PC-3 (cell line): ENCODE measurements at regions not wholly inside any gene's neighbourhood (a gene's known extent, or its start where the extent isn't known, plus 50 kb on each side); places are given as distances from the start of the nearest gene placed in this dataset.

ENCODE experiments used
- EZH2 ChIP-seq: fragments of 300-600 bp; sonication (generic); IDR thresholded peaks from one replicate; pipeline ENCODE4 v1.6.1; 2017; ENCODE audit warnings: antibody characterized with exemption, mild to moderate bottlenecking, low read length; ENCODE audit not compliant: unreplicated experiment
- TF ChIP-seq, protein P1 (sequence below): fragments of 300-600 bp; sonication (generic); conservative IDR thresholded peaks from 2 replicates; pipeline ENCODE4 v1.5.1; 2017; ENCODE audit warnings: antibody characterized with exemption, low read depth, mild to moderate bottlenecking, low read length

DNA sequence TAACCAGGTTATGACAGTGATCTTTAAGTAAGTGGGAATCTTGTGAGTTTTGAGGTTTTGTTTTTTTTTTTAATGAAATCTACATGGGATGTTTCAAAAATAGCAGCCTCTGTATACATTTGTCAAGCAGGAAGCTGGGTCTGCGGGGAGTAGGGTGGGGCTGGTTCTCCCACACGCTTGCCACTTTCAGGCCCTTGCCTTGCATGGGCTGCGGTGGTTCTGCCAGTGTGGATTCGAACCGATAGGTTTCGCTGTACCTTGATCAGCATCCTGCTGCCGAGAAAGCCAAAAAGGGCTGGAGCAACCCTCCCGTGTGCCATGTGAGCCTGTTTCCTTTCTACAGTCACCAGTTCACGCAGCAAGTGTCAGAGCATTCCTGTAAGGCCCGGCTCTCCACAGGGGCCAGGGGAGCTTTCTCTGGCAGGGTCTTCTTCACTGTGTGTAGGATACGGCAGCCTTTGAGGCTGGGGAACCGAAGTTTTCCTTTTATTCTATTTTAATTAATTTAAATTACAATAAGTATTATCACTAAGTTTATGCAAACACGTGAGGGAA, 79.2 kb upstream of the SAMD11 start:
- no peak for TF ChIP-seq EZH2
- TF ChIP-seq, protein P1, sequence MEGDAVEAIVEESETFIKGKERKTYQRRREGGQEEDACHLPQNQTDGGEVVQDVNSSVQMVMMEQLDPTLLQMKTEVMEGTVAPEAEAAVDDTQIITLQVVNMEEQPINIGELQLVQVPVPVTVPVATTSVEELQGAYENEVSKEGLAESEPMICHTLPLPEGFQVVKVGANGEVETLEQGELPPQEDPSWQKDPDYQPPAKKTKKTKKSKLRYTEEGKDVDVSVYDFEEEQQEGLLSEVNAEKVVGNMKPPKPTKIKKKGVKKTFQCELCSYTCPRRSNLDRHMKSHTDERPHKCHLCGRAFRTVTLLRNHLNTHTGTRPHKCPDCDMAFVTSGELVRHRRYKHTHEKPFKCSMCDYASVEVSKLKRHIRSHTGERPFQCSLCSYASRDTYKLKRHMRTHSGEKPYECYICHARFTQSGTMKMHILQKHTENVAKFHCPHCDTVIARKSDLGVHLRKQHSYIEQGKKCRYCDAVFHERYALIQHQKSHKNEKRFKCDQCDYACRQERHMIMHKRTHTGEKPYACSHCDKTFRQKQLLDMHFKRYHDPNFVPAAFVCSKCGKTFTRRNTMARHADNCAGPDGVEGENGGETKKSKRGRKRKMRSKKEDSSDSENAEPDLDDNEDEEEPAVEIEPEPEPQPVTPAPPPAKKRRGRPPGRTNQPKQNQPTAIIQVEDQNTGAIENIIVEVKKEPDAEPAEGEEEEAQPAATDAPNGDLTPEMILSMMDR = no peak
